ENCODE measurements at regions not wholly inside any gene's neighbourhood (a gene's known extent, or its start where the extent isn't known, plus 50 kb on each side); places are given as distances from the start of the nearest gene placed in this dataset.

GRCh38 chr2:104734937-104735586, 118.9 kb upstream of the POU3F3 start:
- ATAC-seq (no peak), DNase-seq (ENCODE audit: low read depth, low spot score) (no peak)
- Histone ChIP-seq H3K4me2 (ENCODE audit: low read length) (no peak overlapping the region), H3K27me3 (ENCODE audit: insufficient read depth, low read length) (0 out of 2 replicates have a peak, but pooled peaks cover 2% of the 10 kb centered on the region), H3K4me3 (replicated peaks in 1 of 2; ENCODE audit: low read depth in 1 of 2, low read length in 2 of 2) (no peak overlapping the region), H4K20me1 (ENCODE audit: insufficient read depth) (no peaks in the 10 kb centered on the region), H3K36me3 (ENCODE audit: control insufficient read depth in 1 of 2, insufficient read depth in 2 of 2, low read length in 2 of 2) (no peaks in the 10 kb centered on the region), H2AFZ (ENCODE audit: low read depth, low read length, poor library complexity, severe bottlenecking) (no peak overlapping the region), H3K79me2 (ENCODE audit: insufficient read depth, low read length) (no peaks in the 10 kb centered on the region), H3K9me3 (ENCODE audit: control insufficient read depth in 1 of 2, insufficient read depth in 1 of 2, low read depth in 1 of 2, low read length in 2 of 2) (no peaks in the 10 kb centered on the region), H3K4me1 (ENCODE audit: control insufficient read depth in 1 of 2, insufficient read depth in 2 of 2, low read length in 2 of 2) (no peaks in the 10 kb centered on the region), H3K9ac (ENCODE audit: low read length) (no peak overlapping the region), H3K9me2 (ENCODE audit: insufficient read depth) (no peaks in the 10 kb centered on the region), H3K27ac (ENCODE audit: low read depth, low read length) (no peak overlapping the region)
- intact Hi-C loops (cut with micrococcal nuclease): no loop called here
- RAD21 ChIA-PET (ENCODE audit: low non-redundant PET in 1 of 2, low total read pairs in 2 of 2, uncharacterized antibody in 2 of 2, unreplicated experiment in 2 of 2): no interaction called here
- CTCF ChIA-PET: no interaction called here
- TF ChIP-seq, protein P1, sequence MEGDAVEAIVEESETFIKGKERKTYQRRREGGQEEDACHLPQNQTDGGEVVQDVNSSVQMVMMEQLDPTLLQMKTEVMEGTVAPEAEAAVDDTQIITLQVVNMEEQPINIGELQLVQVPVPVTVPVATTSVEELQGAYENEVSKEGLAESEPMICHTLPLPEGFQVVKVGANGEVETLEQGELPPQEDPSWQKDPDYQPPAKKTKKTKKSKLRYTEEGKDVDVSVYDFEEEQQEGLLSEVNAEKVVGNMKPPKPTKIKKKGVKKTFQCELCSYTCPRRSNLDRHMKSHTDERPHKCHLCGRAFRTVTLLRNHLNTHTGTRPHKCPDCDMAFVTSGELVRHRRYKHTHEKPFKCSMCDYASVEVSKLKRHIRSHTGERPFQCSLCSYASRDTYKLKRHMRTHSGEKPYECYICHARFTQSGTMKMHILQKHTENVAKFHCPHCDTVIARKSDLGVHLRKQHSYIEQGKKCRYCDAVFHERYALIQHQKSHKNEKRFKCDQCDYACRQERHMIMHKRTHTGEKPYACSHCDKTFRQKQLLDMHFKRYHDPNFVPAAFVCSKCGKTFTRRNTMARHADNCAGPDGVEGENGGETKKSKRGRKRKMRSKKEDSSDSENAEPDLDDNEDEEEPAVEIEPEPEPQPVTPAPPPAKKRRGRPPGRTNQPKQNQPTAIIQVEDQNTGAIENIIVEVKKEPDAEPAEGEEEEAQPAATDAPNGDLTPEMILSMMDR (IDR thresholded peaks at IDR 0.05 in 2 of 3, conservative IDR thresholded peaks at IDR 0.05 in 1 of 3; ENCODE audit: borderline replicate concordance in 1 of 3, insufficient read depth in 1 of 3, low read depth in 2 of 3, low read length in 2 of 3): no peak
- no peak for TF ChIP-seq YY1 (IDR thresholded peaks at IDR 0.05; ENCODE audit: extremely low read depth, insufficient replicate concordance, low read depth, low read length)
- no peak for TF ChIP-seq SRF (IDR thresholded peaks at IDR 0.05; ENCODE audit: low read depth)
- no peak for TF ChIP-seq CEBPB (IDR thresholded peaks at IDR 0.05; ENCODE audit: low read depth)
- TF ChIP-seq TCF7L2 (IDR thresholded peaks at IDR 0.05; ENCODE audit: borderline replicate concordance, extremely low read depth, insufficient read depth, insufficient read length): no peak
- no peak for TF ChIP-seq POLR2AphosphoS5 (IDR thresholded peaks at IDR 0.05; ENCODE audit: low read depth, low read length)
- TF ChIP-seq, protein P2, sequence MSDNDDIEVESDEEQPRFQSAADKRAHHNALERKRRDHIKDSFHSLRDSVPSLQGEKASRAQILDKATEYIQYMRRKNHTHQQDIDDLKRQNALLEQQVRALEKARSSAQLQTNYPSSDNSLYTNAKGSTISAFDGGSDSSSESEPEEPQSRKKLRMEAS (IDR thresholded peaks at IDR 0.05): no peak
- TF ChIP-seq ZFX (IDR thresholded peaks at IDR 0.05): no peak
- no peak for TF ChIP-seq EZH2phosphoT487 (IDR thresholded peaks at IDR 0.05; ENCODE audit: borderline replicate concordance)
- TF ChIP-seq ZNF274 (IDR thresholded peaks at IDR 0.05; ENCODE audit: low read depth, low read length): no peak
- BruUV-seq (replicated peaks): no TSS peak
- POLR2A ChIA-PET: no interaction called here
